ENCODE measurements at regions not wholly inside any gene's neighbourhood (a gene's known extent, or its start where the extent isn't known, plus 50 kb on each side); places are given as distances from the start of the nearest gene placed in this dataset.

DNA sequence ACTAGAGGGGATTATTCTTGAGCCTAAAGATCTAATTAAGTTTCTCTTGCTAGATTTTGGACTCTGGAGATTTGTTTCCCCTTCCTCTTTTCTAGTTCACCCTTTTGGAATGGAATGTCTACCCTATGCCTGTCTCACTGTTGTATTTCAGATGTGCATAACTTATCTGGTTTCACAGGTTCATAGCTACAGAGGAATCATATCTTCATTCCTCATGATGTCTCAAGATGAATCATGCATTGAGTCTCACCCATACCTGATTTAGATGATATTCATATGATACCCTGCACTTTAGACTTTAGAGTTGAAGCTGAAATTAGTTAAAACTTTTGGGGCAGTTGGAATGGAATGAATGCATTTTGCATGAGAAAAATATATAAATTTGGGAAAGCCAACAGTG lies 246.7 kb downstream of the HS3ST1 start:
- TF ChIP-seq, protein P1, sequence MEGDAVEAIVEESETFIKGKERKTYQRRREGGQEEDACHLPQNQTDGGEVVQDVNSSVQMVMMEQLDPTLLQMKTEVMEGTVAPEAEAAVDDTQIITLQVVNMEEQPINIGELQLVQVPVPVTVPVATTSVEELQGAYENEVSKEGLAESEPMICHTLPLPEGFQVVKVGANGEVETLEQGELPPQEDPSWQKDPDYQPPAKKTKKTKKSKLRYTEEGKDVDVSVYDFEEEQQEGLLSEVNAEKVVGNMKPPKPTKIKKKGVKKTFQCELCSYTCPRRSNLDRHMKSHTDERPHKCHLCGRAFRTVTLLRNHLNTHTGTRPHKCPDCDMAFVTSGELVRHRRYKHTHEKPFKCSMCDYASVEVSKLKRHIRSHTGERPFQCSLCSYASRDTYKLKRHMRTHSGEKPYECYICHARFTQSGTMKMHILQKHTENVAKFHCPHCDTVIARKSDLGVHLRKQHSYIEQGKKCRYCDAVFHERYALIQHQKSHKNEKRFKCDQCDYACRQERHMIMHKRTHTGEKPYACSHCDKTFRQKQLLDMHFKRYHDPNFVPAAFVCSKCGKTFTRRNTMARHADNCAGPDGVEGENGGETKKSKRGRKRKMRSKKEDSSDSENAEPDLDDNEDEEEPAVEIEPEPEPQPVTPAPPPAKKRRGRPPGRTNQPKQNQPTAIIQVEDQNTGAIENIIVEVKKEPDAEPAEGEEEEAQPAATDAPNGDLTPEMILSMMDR (IDR thresholded peaks at IDR 0.05): no peak
- TF ChIP-seq POLR2A (IDR thresholded peaks at IDR 0.05): no peak
